NCI-H1092 (cell line): ENCODE measurements at regions not wholly inside any gene's neighbourhood (a gene's known extent, or its start where the extent isn't known, plus 50 kb on each side); places are given as distances from the start of the nearest gene placed in this dataset.
"Not testable (repeated sequence)": the region's sequence is repeated elsewhere in the genome, so short reads cannot be mapped to it uniquely, and the experiment has no call there.

Experiments
- DNase-seq: peaks from one replicate; lab custom pipeline; 2025; lab: John Stamatoyannopoulos, UW

- DNase-seq: no peak
Measured at GRCh38 chr9:110093871-110094270, 114.1 kb downstream of the C9orf152 start.

GRCh38 chr9:110095161-110095595, 112.8 kb downstream of the C9orf152 start:
- DNase-seq: no peak

- no peak for DNase-seq
Measured at GRCh38 chr9:110095776-110096175, 112.2 kb downstream of the C9orf152 start.

- DNase-seq: not testable (repeated sequence)
Measured at GRCh38 chr9:110096674-110097073, 111.3 kb downstream of the C9orf152 start.

GRCh38 chr9:110099236-110100095, 108.5 kb downstream of the C9orf152 start:
- DNase-seq: no peak

- DNase-seq: no peak
Measured at GRCh38 chr9:110101531-110102161, 106.3 kb downstream of the C9orf152 start.

- no peak for DNase-seq
Measured at GRCh38 chr9:110103257-110103656, 104.7 kb downstream of the C9orf152 start.

- no peak for DNase-seq
Measured at GRCh38 chr9:110104261-110104809, 103.6 kb downstream of the C9orf152 start.

GRCh38 chr9:110105107-110105506, 102.9 kb downstream of the C9orf152 start:
- DNase-seq: no peak

- DNase-seq: no peak
Measured at GRCh38 chr9:110106661-110107060, 101.3 kb downstream of the C9orf152 start.

- DNase-seq: no peak
Measured at GRCh38 chr9:110109333-110110092, 98.4 kb downstream of the C9orf152 start.

GRCh38 chr9:110110154-110110553, 97.8 kb downstream of the C9orf152 start:
- no peak for DNase-seq

GRCh38 chr9:110111868-110112267, 96.1 kb downstream of the C9orf152 start:
- no peak for DNase-seq

- no peak for DNase-seq
Measured at GRCh38 chr9:110112792-110113191, 95.2 kb downstream of the C9orf152 start.

GRCh38 chr9:110114086-110114858, 93.7 kb downstream of the C9orf152 start:
- no peak for DNase-seq

- no peak for DNase-seq
Measured at GRCh38 chr9:110114859-110115201, 93.1 kb downstream of the C9orf152 start.

- DNase-seq: no peak
Measured at GRCh38 chr9:110115341-110115820, 92.6 kb downstream of the C9orf152 start.

- no peak for DNase-seq
Measured at GRCh38 chr9:110115826-110116542, 92.0 kb downstream of the C9orf152 start.

- DNase-seq: no peak
Measured at GRCh38 chr9:110116543-110116885, 91.4 kb downstream of the C9orf152 start.

- no peak for DNase-seq
Measured at GRCh38 chr9:110121170-110121569, 86.8 kb downstream of the C9orf152 start.
